ENCODE measurements at regions not wholly inside any gene's neighbourhood (a gene's known extent, or its start where the extent isn't known, plus 50 kb on each side); places are given as distances from the start of the nearest gene placed in this dataset.

GRCh38 chr3:13211605-13212210, 138.5 kb upstream of the IQSEC1 start:
- no peak for DNase-seq
- peaks cover 1% of the 10 kb centered on the region for H3K27me3 Mint-ChIP-seq
- no peaks in the 10 kb centered on the region for H3K36me3 Mint-ChIP-seq
- H3K9me3 Mint-ChIP-seq, result no peaks in the 10 kb centered on the region
- no peaks in the 10 kb centered on the region for H3K4me1 Mint-ChIP-seq
- H3K27ac Mint-ChIP-seq, result no peak overlapping the region
- no peak overlapping the region for H3K4me3 Mint-ChIP-seq

GRCh38 chr3:13210221-13210975, 137.2 kb upstream of the IQSEC1 start:
- Mint-ChIP-seq H3K27me3 (peaks cover 14% of the 10 kb centered on the region), H3K36me3 (no peaks in the 10 kb centered on the region), H3K27ac (no peak overlapping the region), H3K4me1 (no peaks in the 10 kb centered on the region), H3K9me3 (no peaks in the 10 kb centered on the region), H3K4me3 (no peak overlapping the region)
- DNase-seq, result no peak

GRCh38 chr3:13209634-13209997, 136.4 kb upstream of the IQSEC1 start:
- H3K27ac Mint-ChIP-seq, result no peak overlapping the region
- H3K9me3 Mint-ChIP-seq, result no peaks in the 10 kb centered on the region
- H3K36me3 Mint-ChIP-seq, result no peaks in the 10 kb centered on the region
- no peak overlapping the region for H3K4me3 Mint-ChIP-seq
- no peak for DNase-seq
- H3K4me1 Mint-ChIP-seq, result no peaks in the 10 kb centered on the region
- H3K27me3 Mint-ChIP-seq, result peaks cover 22% of the 10 kb centered on the region

- Mint-ChIP-seq H3K9me3 (no peaks in the 10 kb centered on the region), H3K4me1 (no peaks in the 10 kb centered on the region), H3K27ac (no peak overlapping the region), H3K27me3 (peaks cover 29% of the 10 kb centered on the region), H3K36me3 (no peaks in the 10 kb centered on the region), H3K4me3 (no peak overlapping the region)
- DNase-seq, result no peak
Measured at GRCh38 chr3:13208706-13209633, 135.7 kb upstream of the IQSEC1 start.

GRCh38 chr3:13207975-13208705, 134.9 kb upstream of the IQSEC1 start:
- H3K27ac Mint-ChIP-seq, result no peak overlapping the region
- H3K4me3 Mint-ChIP-seq, result no peak overlapping the region
- no peak for DNase-seq
- H3K9me3 Mint-ChIP-seq, result no peaks in the 10 kb centered on the region
- no peaks in the 10 kb centered on the region for H3K36me3 Mint-ChIP-seq
- no peaks in the 10 kb centered on the region for H3K4me1 Mint-ChIP-seq
- peaks cover 37% of the 10 kb centered on the region for H3K27me3 Mint-ChIP-seq

GRCh38 chr3:13207578-13207922, 134.3 kb upstream of the IQSEC1 start:
- Mint-ChIP-seq H3K9me3 (no peaks in the 10 kb centered on the region), H3K27ac (no peak overlapping the region), H3K36me3 (no peaks in the 10 kb centered on the region), H3K4me3 (no peak overlapping the region), H3K4me1 (no peaks in the 10 kb centered on the region), H3K27me3 (peaks cover 37% of the 10 kb centered on the region)
- no peak for DNase-seq

- H3K4me3 Mint-ChIP-seq, result no peak overlapping the region
- H3K27ac Mint-ChIP-seq, result no peak overlapping the region
- no peak for DNase-seq
- no peaks in the 10 kb centered on the region for H3K36me3 Mint-ChIP-seq
- peaks cover 37% of the 10 kb centered on the region for H3K27me3 Mint-ChIP-seq
- H3K9me3 Mint-ChIP-seq, result no peaks in the 10 kb centered on the region
- no peaks in the 10 kb centered on the region for H3K4me1 Mint-ChIP-seq
Measured at GRCh38 chr3:13206799-13207577, 133.8 kb upstream of the IQSEC1 start.

GRCh38 chr3:13205567-13206143, 132.4 kb upstream of the IQSEC1 start:
- no peak for DNase-seq
- no peaks in the 10 kb centered on the region for H3K9me3 Mint-ChIP-seq
- H3K4me1 Mint-ChIP-seq, result no peaks in the 10 kb centered on the region
- no peak overlapping the region for H3K4me3 Mint-ChIP-seq
- H3K27me3 Mint-ChIP-seq, result peaks cover 37% of the 10 kb centered on the region
- no peak overlapping the region for H3K27ac Mint-ChIP-seq
- no peaks in the 10 kb centered on the region for H3K36me3 Mint-ChIP-seq

GRCh38 chr3:13204177-13204581, 130.9 kb upstream of the IQSEC1 start:
- Mint-ChIP-seq H3K9me3 (no peaks in the 10 kb centered on the region), H3K27ac (no peak overlapping the region), H3K36me3 (no peaks in the 10 kb centered on the region), H3K4me3 (no peak overlapping the region), H3K27me3 (peaks cover 42% of the 10 kb centered on the region), H3K4me1 (no peaks in the 10 kb centered on the region)
- DNase-seq, result peak; percentile 16

- Mint-ChIP-seq H3K4me1 (no peaks in the 10 kb centered on the region), H3K9me3 (no peaks in the 10 kb centered on the region), H3K4me3 (no peak overlapping the region), H3K36me3 (no peaks in the 10 kb centered on the region), H3K27ac (no peak overlapping the region), H3K27me3 (peaks cover 42% of the 10 kb centered on the region)
- DNase-seq, result no peak
Measured at GRCh38 chr3:13203398-13204176, 130.4 kb upstream of the IQSEC1 start.

- no peak for DNase-seq
- peaks cover 42% of the 10 kb centered on the region for H3K27me3 Mint-ChIP-seq
- no peak overlapping the region for H3K27ac Mint-ChIP-seq
- no peaks in the 10 kb centered on the region for H3K9me3 Mint-ChIP-seq
- H3K4me3 Mint-ChIP-seq, result no peak overlapping the region
- no peaks in the 10 kb centered on the region for H3K4me1 Mint-ChIP-seq
- no peaks in the 10 kb centered on the region for H3K36me3 Mint-ChIP-seq
Measured at GRCh38 chr3:13202744-13203397, 129.6 kb upstream of the IQSEC1 start.

GRCh38 chr3:13201851-13202250, 128.6 kb upstream of the IQSEC1 start:
- no peak for DNase-seq
- Mint-ChIP-seq H3K4me1 (no peaks in the 10 kb centered on the region), H3K27me3 (peaks cover 42% of the 10 kb centered on the region), H3K36me3 (no peaks in the 10 kb centered on the region), H3K9me3 (no peaks in the 10 kb centered on the region), H3K27ac (no peak overlapping the region), H3K4me3 (no peak overlapping the region)

- H3K4me3 Mint-ChIP-seq, result no peak overlapping the region
- no peak overlapping the region for H3K27ac Mint-ChIP-seq
- H3K27me3 Mint-ChIP-seq, result peaks cover 33% of the 10 kb centered on the region
- H3K36me3 Mint-ChIP-seq, result no peaks in the 10 kb centered on the region
- no peaks in the 10 kb centered on the region for H3K9me3 Mint-ChIP-seq
- DNase-seq, result no peak
- peaks cover 5% of the 10 kb centered on the region for H3K4me1 Mint-ChIP-seq
Measured at GRCh38 chr3:13200946-13201345, 127.7 kb upstream of the IQSEC1 start.
